MM.1S (cell line): ENCODE measurements at regions not wholly inside any gene's neighbourhood (a gene's known extent, or its start where the extent isn't known, plus 50 kb on each side); places are given as distances from the start of the nearest gene placed in this dataset.
A peak's percentile ranks its signal among the peaks of the same experiment; 100 is the strongest.

Experiments
- DNase-seq: peaks from one replicate; pipeline ENCODE4 v3.0.0-alpha.2; 2015
- H2AFZ ChIP-seq: fragments of 300-600 bp; sonication (generic); 2 replicates; pipeline ENCODE4 v1.6.0; 2016; ENCODE audit warnings: antibody characterized with exemption, low read length
- H3F3A ChIP-seq: fragments of 300-600 bp; sonication (generic); 2 replicates; pipeline ENCODE4 v1.6.1; 2016; ENCODE audit warnings: mild to moderate bottlenecking, antibody characterized with exemption, low read length, moderate library complexity, mixed read lengths; ENCODE audit not compliant: insufficient read depth
- H3K27ac ChIP-seq: fragments of 300-600 bp; sonication (generic); 2 replicates; pipeline ENCODE4 v1.5.1; 2016; ENCODE audit warnings: mild to moderate bottlenecking, low read length
- H3K27me3 ChIP-seq: fragments of 300-600 bp; sonication (generic); replicated peaks from 2 replicates; pipeline ENCODE4 v1.6.0; 2016; ENCODE audit warnings: low read length; ENCODE audit not compliant: insufficient read depth
- H3K36me3 ChIP-seq: fragments of 300-600 bp; sonication (generic); replicated peaks from 2 replicates; pipeline ENCODE4 v1.6.1; 2016; ENCODE audit warnings: mild to moderate bottlenecking, low read length, mixed read lengths; ENCODE audit not compliant: insufficient read depth
- H3K4me1 ChIP-seq: fragments of 300-600 bp; sonication (generic); 2 replicates; pipeline ENCODE4 v1.6.1; 2016; ENCODE audit warnings: low read length, mixed read lengths
- H3K4me2 ChIP-seq: fragments of 300-600 bp; sonication (generic); 2 replicates; pipeline ENCODE4 v1.6.0; 2016; ENCODE audit warnings: low read depth, low read length
- H3K4me3 ChIP-seq: fragments of 300-600 bp; sonication (generic); 2 replicates; pipeline ENCODE4 v1.5.1; 2016; ENCODE audit warnings: low read length, mixed read lengths
- H3K79me2 ChIP-seq: fragments of 300-600 bp; sonication (generic); 2 replicates; pipeline ENCODE4 v1.6.1; 2016; ENCODE audit warnings: mixed run types, low read length, mixed read lengths
- H3K9ac ChIP-seq: fragments of 300-600 bp; sonication (generic); 2 replicates; pipeline ENCODE4 v1.6.1; 2016; ENCODE audit warnings: low read length, mixed read lengths
- H3K9me2 ChIP-seq: fragments of 300-600 bp; sonication (generic); replicated peaks from 2 replicates; pipeline ENCODE4 v1.6.1; 2016; ENCODE audit warnings: mild to moderate bottlenecking, low read length, mixed read lengths; ENCODE audit not compliant: insufficient read depth
- H3K9me3 ChIP-seq: fragments of 300-600 bp; sonication (generic); replicated peaks from 2 replicates; pipeline ENCODE4 v1.6.1; 2016; ENCODE audit warnings: mild to moderate bottlenecking, low read length, mixed read lengths; ENCODE audit not compliant: insufficient read depth
- H4K20me1 ChIP-seq: fragments of 300-600 bp; sonication (generic); 2 replicates; pipeline ENCODE4 v1.6.1; 2016; ENCODE audit warnings: mild to moderate bottlenecking, low read length, moderate library complexity, mixed read lengths; ENCODE audit not compliant: insufficient read depth
- EZH2 ChIP-seq: fragments of 300-600 bp; sonication (generic); optimal IDR thresholded peaks from 2 replicates; pipeline ENCODE3; 2017; ENCODE audit warnings: low read depth, mild to moderate bottlenecking, antibody characterized with exemption, low read length, mixed read lengths
- EZH2phosphoT487 ChIP-seq: fragments of 300-600 bp; sonication (generic); IDR thresholded peaks from 2 replicates; pipeline ENCODE4 v1.6.1; 2018; ENCODE audit warnings: antibody characterized with exemption, low read length
- TF ChIP-seq, protein P1 (sequence below): fragments of 300-600 bp; sonication (generic); IDR thresholded peaks from 2 replicates; pipeline ENCODE4 v1.5.1; 2016; ENCODE audit warnings: antibody characterized with exemption, low read length, mixed read lengths

DNA sequence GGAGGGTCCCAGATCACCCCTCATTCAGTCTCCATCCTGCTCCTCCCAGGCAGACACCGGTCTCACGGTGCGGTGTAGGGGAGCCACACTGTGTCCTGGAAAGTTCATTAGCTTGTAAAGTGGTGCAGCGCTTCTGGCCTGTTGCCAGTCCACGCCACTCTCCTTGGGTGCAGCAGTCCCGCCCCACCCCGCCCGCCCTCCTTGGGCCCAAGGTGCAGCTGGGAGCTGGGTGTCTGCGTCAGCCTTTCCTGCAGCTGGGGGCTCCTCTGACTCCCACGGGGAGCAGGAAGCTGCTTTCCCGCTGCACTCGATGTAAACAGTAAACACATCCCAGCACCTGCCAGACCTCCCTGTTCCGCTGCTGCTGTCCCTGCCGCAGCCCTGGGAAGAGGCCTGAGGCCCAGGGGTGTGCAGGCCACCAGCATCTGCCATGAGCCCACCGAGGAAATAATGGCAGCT is 53.8 kb upstream of the ASB18 start:
- no peak overlapping the region for H3K4me2 ChIP-seq
- TF ChIP-seq EZH2phosphoT487, result no peak

DNA sequence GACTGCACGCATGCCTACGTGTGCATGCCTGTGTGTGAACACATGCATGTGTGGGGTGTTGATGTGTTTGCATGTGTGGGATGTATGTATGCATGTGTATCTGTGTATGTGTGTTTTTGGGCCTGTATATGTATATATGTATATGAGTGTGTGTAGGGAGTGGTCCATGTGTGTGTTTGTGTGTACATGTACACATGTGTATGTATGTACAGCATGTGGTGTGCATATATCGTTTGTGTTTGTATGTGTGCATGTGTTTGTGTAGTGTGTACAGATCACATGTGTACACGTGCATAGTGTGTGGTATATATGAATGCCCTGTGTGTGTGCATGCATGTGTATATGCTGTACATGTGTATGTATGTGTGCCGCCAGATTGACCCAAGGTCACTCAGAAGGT is 54.2 kb upstream of the ASB18 start:
- Histone ChIP-seq H3K36me3 (no peaks in the 10 kb centered on the region), H3K27ac (no peak overlapping the region), H2AFZ (no peak overlapping the region), H3K79me2 (no peaks in the 10 kb centered on the region), H3F3A (no peaks in the 10 kb centered on the region), H4K20me1 (no peaks in the 10 kb centered on the region), H3K9ac (no peak overlapping the region), H3K4me3 (no peak overlapping the region), H3K9me3 (no peaks in the 10 kb centered on the region), H3K4me1 (no peaks in the 10 kb centered on the region), H3K4me2 (no peak overlapping the region), H3K9me2 (no peaks in the 10 kb centered on the region), H3K27me3 (no peaks in the 10 kb centered on the region)
- DNase-seq, result no peak
- TF ChIP-seq EZH2phosphoT487 (no peak), EZH2 (no peak)
- TF ChIP-seq, protein P1, sequence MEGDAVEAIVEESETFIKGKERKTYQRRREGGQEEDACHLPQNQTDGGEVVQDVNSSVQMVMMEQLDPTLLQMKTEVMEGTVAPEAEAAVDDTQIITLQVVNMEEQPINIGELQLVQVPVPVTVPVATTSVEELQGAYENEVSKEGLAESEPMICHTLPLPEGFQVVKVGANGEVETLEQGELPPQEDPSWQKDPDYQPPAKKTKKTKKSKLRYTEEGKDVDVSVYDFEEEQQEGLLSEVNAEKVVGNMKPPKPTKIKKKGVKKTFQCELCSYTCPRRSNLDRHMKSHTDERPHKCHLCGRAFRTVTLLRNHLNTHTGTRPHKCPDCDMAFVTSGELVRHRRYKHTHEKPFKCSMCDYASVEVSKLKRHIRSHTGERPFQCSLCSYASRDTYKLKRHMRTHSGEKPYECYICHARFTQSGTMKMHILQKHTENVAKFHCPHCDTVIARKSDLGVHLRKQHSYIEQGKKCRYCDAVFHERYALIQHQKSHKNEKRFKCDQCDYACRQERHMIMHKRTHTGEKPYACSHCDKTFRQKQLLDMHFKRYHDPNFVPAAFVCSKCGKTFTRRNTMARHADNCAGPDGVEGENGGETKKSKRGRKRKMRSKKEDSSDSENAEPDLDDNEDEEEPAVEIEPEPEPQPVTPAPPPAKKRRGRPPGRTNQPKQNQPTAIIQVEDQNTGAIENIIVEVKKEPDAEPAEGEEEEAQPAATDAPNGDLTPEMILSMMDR, result no peak

More for the DNA sequence above, 53.8 kb upstream of the ASB18 start:
- Histone ChIP-seq H4K20me1 (no peaks in the 10 kb centered on the region), H3K4me1 (no peaks in the 10 kb centered on the region), H3K36me3 (no peaks in the 10 kb centered on the region), H3K9ac (no peak overlapping the region), H3K9me3 (no peaks in the 10 kb centered on the region), H3K27ac (no peak overlapping the region), H3K4me3 (no peak overlapping the region), H3F3A (no peaks in the 10 kb centered on the region), H3K79me2 (no peaks in the 10 kb centered on the region), H3K9me2 (no peaks in the 10 kb centered on the region), H3K27me3 (no peaks in the 10 kb centered on the region), H2AFZ (no peak overlapping the region)
- DNase-seq, result no peak

DNA sequence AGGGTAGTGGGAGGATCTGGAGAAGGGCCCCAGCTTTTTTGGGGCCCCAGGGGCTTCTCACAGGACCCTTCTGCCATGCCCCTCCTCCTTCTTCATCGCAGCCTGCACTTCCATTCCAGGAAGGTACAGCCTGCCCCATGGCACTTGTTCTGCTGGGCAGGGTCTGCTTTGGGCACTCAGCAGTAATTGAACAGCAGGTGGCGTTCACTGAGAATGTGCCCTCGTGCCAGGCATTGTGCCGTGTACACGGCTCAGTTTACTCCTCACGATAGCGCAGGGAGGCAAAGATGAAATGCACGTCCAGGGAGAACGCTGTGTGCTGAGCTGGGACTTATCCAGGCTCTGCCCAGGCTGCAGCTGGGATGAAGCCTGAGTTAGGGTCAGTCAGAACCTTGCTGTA is 54.8 kb upstream of the ASB18 start:
- H2AFZ ChIP-seq, result no peak overlapping the region
- no peak overlapping the region for H3K4me3 ChIP-seq
- no peak overlapping the region for H3K27ac ChIP-seq
- no peaks in the 10 kb centered on the region for H3K9me3 ChIP-seq
- H3K9ac ChIP-seq, result no peak overlapping the region
- no peaks in the 10 kb centered on the region for H4K20me1 ChIP-seq
- H3K79me2 ChIP-seq, result no peaks in the 10 kb centered on the region
- H3K4me2 ChIP-seq, result no peak overlapping the region
- H3K36me3 ChIP-seq, result no peaks in the 10 kb centered on the region
- no peaks in the 10 kb centered on the region for H3K9me2 ChIP-seq
- no peaks in the 10 kb centered on the region for H3K4me1 ChIP-seq
- H3F3A ChIP-seq, result no peaks in the 10 kb centered on the region
- TF ChIP-seq EZH2phosphoT487, result no peak
- TF ChIP-seq, protein P1, result peak; percentile 36
- H3K27me3 ChIP-seq, result no peaks in the 10 kb centered on the region
- peak; percentile 23 for DNase-seq

DNA sequence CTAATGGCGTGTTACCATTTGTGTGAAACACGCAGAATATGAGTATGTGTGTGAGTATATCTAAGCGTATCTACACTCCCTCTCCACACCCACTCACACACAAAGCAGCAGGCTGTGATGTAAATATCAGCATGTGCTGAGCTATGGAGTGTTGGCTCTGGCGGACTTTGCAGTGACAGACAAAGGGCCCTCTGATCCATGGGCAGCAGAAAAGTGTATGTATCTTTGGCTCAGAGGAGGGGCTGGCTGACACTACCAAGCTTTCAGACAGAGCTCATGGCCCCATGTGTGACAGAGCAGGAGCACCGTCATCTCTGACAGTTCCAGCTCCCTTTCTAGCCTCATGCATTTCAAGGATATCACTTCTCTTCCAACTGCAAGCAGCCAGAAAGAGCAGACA is 57.2 kb upstream of the ASB18 start:
- TF ChIP-seq, protein P1, result no peak
- TF ChIP-seq EZH2, result no peak
- TF ChIP-seq EZH2phosphoT487, result no peak
- no peaks in the 10 kb centered on the region for H3K9me2 ChIP-seq
- no peak overlapping the region for H3K4me3 ChIP-seq
- H3K9me3 ChIP-seq, result no peaks in the 10 kb centered on the region
- no peaks in the 10 kb centered on the region for H3K27me3 ChIP-seq
- no peak for DNase-seq
- no peak overlapping the region for H2AFZ ChIP-seq
- H3K9ac ChIP-seq, result no peak overlapping the region
- no peaks in the 10 kb centered on the region for H3F3A ChIP-seq
- H4K20me1 ChIP-seq, result no peaks in the 10 kb centered on the region
- H3K4me1 ChIP-seq, result no peaks in the 10 kb centered on the region
- H3K4me2 ChIP-seq, result no peak overlapping the region
- no peak overlapping the region for H3K27ac ChIP-seq
- H3K36me3 ChIP-seq, result no peaks in the 10 kb centered on the region
- no peaks in the 10 kb centered on the region for H3K79me2 ChIP-seq
